GM23338 (cell line): ENCODE measurements at regions not wholly inside any gene's neighbourhood (a gene's known extent, or its start where the extent isn't known, plus 50 kb on each side); places are given as distances from the start of the nearest gene placed in this dataset.

Experiments used
- CREB1 ChIP-seq: fragments of 250-450 bp; sonication (Bioruptor Pico); IDR thresholded peaks from 2 replicates; pipeline ENCODE4 v1.5.0; 2020; ENCODE audit warnings: low read depth, mild to moderate bottlenecking, moderate library complexity
- CTCF ChIP-seq, 2 experiments: fragments of 200-600 bp in 1 of 2; sonication (generic) in 1 of 2; conservative IDR thresholded peaks; 2 replicates each; pipeline versions ENCODE4 v1.5.1 to v1.6.1; 2016 to 2017; ENCODE audit warnings: antibody characterized with exemption in 2 of 2, low read depth in 2 of 2, mild to moderate bottlenecking in 2 of 2, moderate library complexity in 1 of 2
- EZH2 ChIP-seq: fragments of 200-600 bp; sonication (generic); IDR thresholded peaks from one replicate; pipeline ENCODE4 v1.8.0; 2017; ENCODE audit warnings: antibody characterized with exemption, mild to moderate bottlenecking, low read depth; ENCODE audit not compliant: unreplicated experiment
- EZH2phosphoT487 ChIP-seq: fragments of 200-600 bp; sonication (generic); IDR thresholded peaks from one replicate; pipeline ENCODE4 v1.8.1; 2018; ENCODE audit warnings: antibody characterized with exemption; ENCODE audit not compliant: unreplicated experiment
- JUNB ChIP-seq: IDR thresholded peaks from one replicate; pipeline ENCODE4 v1.6.1; 2016; ENCODE audit warnings: antibody characterized with exemption; ENCODE audit not compliant: unreplicated experiment
- NANOG ChIP-seq: IDR thresholded peaks from 2 replicates; pipeline ENCODE4 v1.6.1; 2016; ENCODE audit warnings: antibody characterized with exemption, borderline replicate concordance
- POLR2AphosphoS5 ChIP-seq: IDR thresholded peaks from 2 replicates; pipeline ENCODE4 v1.6.1; 2016; ENCODE audit warnings: antibody characterized with exemption, low read depth
- STAT1 ChIP-seq: IDR thresholded peaks from one replicate; pipeline ENCODE4 v1.6.1; 2016; ENCODE audit warnings: antibody characterized with exemption; ENCODE audit not compliant: unreplicated experiment
- ZNF114 ChIP-seq: fragments of 250-450 bp; sonication (Bioruptor Pico); IDR thresholded peaks from 2 replicates; pipeline ENCODE4 v1.5.0; 2020; ENCODE audit warnings: mild to moderate bottlenecking, moderate library complexity
- TF ChIP-seq, protein P1 (sequence below): IDR thresholded peaks from one replicate; pipeline ENCODE4 v1.6.1; 2018; ENCODE audit warnings: antibody characterized with exemption; ENCODE audit not compliant: unreplicated experiment
- TF ChIP-seq, protein P2 (sequence below): IDR thresholded peaks from 2 replicates; pipeline ENCODE4 v1.6.1; 2016; ENCODE audit warnings: antibody characterized with exemption

- no peak for TF ChIP-seq CTCF (conservative IDR thresholded peaks at IDR 0.05; ENCODE audit: low read depth in 2 of 2)
- no peak for TF ChIP-seq NANOG
- TF ChIP-seq CREB1, result no peak
- TF ChIP-seq EZH2, result no peak
- no peak for TF ChIP-seq POLR2AphosphoS5
- TF ChIP-seq, protein P1, sequence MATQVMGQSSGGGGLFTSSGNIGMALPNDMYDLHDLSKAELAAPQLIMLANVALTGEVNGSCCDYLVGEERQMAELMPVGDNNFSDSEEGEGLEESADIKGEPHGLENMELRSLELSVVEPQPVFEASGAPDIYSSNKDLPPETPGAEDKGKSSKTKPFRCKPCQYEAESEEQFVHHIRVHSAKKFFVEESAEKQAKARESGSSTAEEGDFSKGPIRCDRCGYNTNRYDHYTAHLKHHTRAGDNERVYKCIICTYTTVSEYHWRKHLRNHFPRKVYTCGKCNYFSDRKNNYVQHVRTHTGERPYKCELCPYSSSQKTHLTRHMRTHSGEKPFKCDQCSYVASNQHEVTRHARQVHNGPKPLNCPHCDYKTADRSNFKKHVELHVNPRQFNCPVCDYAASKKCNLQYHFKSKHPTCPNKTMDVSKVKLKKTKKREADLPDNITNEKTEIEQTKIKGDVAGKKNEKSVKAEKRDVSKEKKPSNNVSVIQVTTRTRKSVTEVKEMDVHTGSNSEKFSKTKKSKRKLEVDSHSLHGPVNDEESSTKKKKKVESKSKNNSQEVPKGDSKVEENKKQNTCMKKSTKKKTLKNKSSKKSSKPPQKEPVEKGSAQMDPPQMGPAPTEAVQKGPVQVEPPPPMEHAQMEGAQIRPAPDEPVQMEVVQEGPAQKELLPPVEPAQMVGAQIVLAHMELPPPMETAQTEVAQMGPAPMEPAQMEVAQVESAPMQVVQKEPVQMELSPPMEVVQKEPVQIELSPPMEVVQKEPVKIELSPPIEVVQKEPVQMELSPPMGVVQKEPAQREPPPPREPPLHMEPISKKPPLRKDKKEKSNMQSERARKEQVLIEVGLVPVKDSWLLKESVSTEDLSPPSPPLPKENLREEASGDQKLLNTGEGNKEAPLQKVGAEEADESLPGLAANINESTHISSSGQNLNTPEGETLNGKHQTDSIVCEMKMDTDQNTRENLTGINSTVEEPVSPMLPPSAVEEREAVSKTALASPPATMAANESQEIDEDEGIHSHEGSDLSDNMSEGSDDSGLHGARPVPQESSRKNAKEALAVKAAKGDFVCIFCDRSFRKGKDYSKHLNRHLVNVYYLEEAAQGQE, result no peak
- no peak for TF ChIP-seq EZH2phosphoT487
- TF ChIP-seq JUNB, result no peak
- no peak for TF ChIP-seq STAT1
- no peak for TF ChIP-seq ZNF114 (CRISPR knock-in tag)
- TF ChIP-seq, protein P2, sequence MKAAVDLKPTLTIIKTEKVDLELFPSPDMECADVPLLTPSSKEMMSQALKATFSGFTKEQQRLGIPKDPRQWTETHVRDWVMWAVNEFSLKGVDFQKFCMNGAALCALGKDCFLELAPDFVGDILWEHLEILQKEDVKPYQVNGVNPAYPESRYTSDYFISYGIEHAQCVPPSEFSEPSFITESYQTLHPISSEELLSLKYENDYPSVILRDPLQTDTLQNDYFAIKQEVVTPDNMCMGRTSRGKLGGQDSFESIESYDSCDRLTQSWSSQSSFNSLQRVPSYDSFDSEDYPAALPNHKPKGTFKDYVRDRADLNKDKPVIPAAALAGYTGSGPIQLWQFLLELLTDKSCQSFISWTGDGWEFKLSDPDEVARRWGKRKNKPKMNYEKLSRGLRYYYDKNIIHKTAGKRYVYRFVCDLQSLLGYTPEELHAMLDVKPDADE, result no peak
Measured at GRCh38 chr16:48960830-48961229, 320.8 kb downstream of the CBLN1 start.
